GM18507 (cell line): ENCODE measurements at regions not wholly inside any gene's neighbourhood (a gene's known extent, or its start where the extent isn't known, plus 50 kb on each side); places are given as distances from the start of the nearest gene placed in this dataset.
"Not testable (repeated sequence)": the region's sequence is repeated elsewhere in the genome, so short reads cannot be mapped to it uniquely, and the experiment has no call there.

Experiments used
- DNase-seq: peaks from one replicate; pipeline ENCODE4 v3.0.0; 2011; ENCODE audit warnings: low read depth; ENCODE audit not compliant: insufficient read length; ENCODE audit errors: extremely low spot score
- FAIRE-seq: peaks from 2 replicates; lab custom pipeline; 2011; peaks lifted over from hg19 to GRCh38; lab: Jason Lieb, UNC

DNA sequence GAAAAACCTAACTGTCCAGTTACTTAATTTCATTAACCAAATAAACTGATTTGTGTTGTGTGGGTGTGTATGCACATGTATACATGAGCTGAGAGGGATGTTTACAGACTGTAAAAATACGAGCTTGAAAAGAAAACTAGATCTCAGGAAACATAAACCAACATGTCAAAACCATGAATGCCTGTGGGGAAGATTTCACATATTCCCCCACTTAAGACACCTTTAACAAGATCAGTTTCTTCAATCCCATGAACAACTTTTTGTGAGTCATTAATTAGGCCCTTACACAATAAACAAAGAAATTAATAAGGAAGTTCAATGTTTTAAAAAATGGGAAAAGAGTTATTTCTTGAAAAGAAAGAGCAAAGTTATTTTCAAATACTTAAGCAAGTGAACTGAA lies 170.8 kb downstream of the ZNF674 start:
- DNase-seq: no peak
- FAIRE-seq: no peak

- FAIRE-seq: no peak
- no peak for DNase-seq
Observed at GRCh38 chrX:46367491-46367890, 177.7 kb downstream of the ZNF674 start.

DNA sequence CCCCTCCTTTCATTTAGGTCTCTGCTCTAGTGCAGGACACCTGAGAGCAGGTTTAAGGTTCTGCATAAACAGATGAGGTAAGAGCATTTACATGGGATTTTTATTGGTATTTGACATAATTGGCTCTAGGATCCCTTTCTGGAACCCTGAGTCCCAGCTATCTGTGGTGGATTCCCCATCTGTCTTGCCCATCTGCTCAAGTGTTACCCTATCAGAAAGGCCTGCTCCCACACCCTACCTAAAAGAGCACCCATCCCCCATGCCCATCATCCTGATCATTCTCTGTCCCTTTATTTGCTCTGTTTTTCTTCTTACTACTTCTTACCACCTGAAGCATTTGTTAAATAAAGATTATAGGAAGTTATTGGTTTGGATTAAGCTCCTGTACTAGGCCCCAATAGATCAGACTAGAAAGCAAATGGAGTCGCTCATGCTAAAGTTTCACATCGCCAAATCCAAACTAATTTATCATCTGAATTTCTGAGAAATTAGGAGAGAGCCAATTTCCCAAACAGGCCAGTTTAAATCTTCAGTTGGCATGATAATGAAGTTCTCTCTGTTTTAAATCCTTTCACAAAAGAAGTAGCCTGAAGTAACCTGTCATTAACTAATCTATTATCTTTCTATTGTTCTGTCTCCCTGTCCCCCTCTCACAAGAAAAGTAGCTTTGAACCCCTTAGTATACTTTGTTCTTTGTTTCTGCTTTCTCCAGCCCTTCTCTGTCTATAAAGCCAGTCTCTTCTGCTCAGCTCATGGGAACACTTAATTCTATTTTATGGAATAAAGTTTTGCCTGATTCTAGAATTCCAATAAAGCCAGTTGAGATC lies 178.6 kb downstream of the ZNF674 start:
- DNase-seq (no peak), FAIRE-seq (no peak)

GRCh38 chrX:46354481-46354880 lies 190.7 kb downstream of the ZNF674 start:
- no peak for FAIRE-seq
- no peak for DNase-seq

- DNase-seq: no peak
- no peak for FAIRE-seq
Observed at GRCh38 chrX:46341767-46342322, 203.4 kb downstream of the ZNF674 start.

DNA sequence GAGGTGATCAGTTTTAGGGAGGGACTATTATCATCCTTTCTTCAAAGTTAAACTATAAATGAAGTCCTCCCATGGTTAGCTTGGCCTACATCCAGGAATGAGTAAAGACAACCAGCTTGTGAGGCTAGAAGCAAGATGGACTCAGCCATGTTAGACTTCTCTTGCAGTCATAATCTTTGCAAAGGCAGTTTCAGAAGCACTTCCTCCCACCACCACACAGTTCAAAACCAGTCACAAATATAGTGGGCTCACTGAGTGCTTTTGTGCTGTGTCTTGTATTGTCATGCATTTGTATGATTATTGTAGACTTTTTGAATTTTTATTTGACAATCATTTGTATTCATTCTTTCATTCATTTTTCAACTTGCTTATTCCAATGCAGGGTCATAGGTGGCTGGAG lies 204.5 kb downstream of the ZNF674 start:
- DNase-seq: no peak
- peak; percentile 21 for FAIRE-seq

- FAIRE-seq: no peak
- DNase-seq: no peak
Observed at GRCh38 chrX:46333550-46333949, 211.7 kb downstream of the ZNF674 start.

GRCh38 chrX:46330981-46331380 lies 214.2 kb downstream of the ZNF674 start:
- FAIRE-seq (no peak), DNase-seq (no peak)

- FAIRE-seq: no peak
- DNase-seq: no peak
Observed at GRCh38 chrX:46330513-46330912, 214.7 kb downstream of the ZNF674 start.

DNA sequence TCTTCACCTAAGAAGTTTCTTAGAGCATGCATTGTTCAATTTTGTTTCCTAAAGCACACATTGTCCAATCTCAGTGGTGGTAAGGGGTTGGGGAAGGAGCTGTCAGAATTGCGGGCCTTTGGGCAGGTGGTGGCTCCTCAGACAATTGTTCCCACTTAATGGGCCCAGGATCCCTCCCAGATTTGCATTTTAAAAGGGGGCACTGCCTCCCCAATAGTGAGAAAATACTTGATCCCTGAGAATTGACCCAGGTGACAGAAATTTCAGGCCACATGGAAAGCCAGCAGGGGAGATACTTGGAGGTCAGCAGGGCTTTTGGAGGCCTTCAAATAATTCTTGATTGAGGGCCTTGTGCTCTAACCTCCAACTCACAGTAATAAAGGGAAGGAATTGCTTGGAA lies 217.1 kb downstream of the ZNF674 start:
- no peak for DNase-seq
- no peak for FAIRE-seq

GRCh38 chrX:46327566-46328115 lies 217.6 kb downstream of the ZNF674 start:
- FAIRE-seq (no peak), DNase-seq (no peak)

- no peak for DNase-seq
Observed at GRCh38 chrX:46326161-46326560, 219.1 kb downstream of the ZNF674 start.

DNA sequence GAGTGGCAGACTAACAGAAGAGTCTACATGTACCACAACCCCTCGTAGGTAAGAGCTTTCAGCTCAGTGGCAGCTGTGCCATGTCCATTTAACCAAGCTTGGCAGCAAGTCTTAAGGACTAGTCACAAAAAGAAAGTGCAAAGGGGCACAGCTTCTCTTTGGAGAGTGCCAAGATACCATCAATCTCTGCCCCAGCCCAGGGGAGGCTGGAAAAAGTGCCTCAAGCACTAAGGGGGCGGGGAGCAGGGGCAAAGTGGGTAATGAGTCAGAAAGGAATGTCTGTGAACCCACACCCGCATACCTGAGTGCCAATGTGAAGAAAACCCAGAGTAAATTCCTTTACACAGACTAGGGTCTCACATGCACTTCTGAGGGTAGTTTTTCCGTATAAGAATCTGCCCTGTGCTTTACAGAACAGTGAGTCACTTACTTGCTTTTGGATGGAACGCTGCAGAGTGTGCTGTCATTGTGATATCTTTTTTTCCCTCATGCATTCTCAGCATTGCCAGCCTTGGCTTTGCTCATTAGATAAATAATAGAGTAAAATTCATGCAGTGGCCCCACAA lies 219.8 kb downstream of the ZNF674 start:
- FAIRE-seq (no peak), DNase-seq (no peak)

More at GRCh38 chrX:46326161-46326560, 219.1 kb downstream of the ZNF674 start:
- FAIRE-seq: no peak

GRCh38 chrX:46324166-46324565 lies 221.1 kb downstream of the ZNF674 start:
- FAIRE-seq: no peak
- DNase-seq: no peak

GRCh38 chrX:46322929-46323328 lies 222.3 kb downstream of the ZNF674 start:
- FAIRE-seq, DNase-seq: not testable (repeated sequence)

DNA sequence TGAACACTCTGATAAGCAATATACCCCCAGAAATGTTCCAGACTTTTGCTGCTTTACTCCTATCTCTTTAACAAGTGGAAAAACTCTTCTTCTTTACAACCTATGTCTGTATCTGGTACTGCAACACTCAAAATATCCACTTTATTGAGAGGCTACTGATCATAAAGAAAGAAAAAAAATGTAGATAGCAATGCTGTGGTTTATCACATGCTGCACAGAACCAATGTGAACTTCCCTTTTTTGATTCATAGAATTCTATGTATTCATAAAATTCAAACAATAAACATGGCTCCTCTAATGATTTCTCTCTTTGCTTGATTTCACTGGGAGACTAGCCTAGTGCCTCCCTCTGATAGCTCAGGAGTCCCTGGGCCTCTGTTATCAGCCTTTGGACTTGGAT lies 223.5 kb downstream of the ZNF674 start:
- FAIRE-seq (no peak), DNase-seq (no peak)

GRCh38 chrX:46319750-46320149 lies 225.5 kb downstream of the ZNF674 start:
- DNase-seq (no peak), FAIRE-seq (no peak)

GRCh38 chrX:46318551-46318950 lies 226.7 kb downstream of the ZNF674 start:
- FAIRE-seq (no peak), DNase-seq (no peak)

- FAIRE-seq: no peak
- DNase-seq: no peak
Observed at GRCh38 chrX:46317163-46317562, 228.1 kb downstream of the ZNF674 start.

GRCh38 chrX:46311581-46312120 lies 233.6 kb downstream of the ZNF674 start:
- FAIRE-seq: no peak
- DNase-seq: no peak
